Type B pancreatic cell (in vitro differentiated cells): ENCODE measurements at regions not wholly inside any gene's neighbourhood (a gene's known extent, or its start where the extent isn't known, plus 50 kb on each side); places are given as distances from the start of the nearest gene placed in this dataset.

ENCODE experiments used
- DNase-seq: peaks from one replicate; pipeline ENCODE4 v3.0.0; 2021; ENCODE audit warnings: mixed read lengths; ENCODE audit not compliant: unreplicated experiment; ENCODE audit errors: extremely low spot score
- H3K27ac Mint-ChIP-seq: 2 replicates; pipeline ENCODE4 v1.8.0; 2021; ENCODE audit warnings: mild to moderate bottlenecking, mixed read lengths
- H3K27me3 Mint-ChIP-seq: 2 replicates; pipeline ENCODE4 v1.8.0; 2021; ENCODE audit warnings: mixed read lengths
- H3K36me3 Mint-ChIP-seq: 2 replicates; pipeline ENCODE4 v1.8.0; 2021; ENCODE audit warnings: mixed read lengths
- H3K4me1 Mint-ChIP-seq: one replicate; pipeline ENCODE4 v1.8.0; 2021; ENCODE audit warnings: mixed read lengths; ENCODE audit not compliant: unreplicated experiment
- H3K4me3 Mint-ChIP-seq: 2 replicates; pipeline ENCODE4 v1.8.0; 2021; ENCODE audit warnings: mild to moderate bottlenecking, mixed read lengths
- H3K9me3 Mint-ChIP-seq: 2 replicates; pipeline ENCODE4 v1.8.0; 2021; ENCODE audit warnings: mixed read lengths
- TF ChIP-seq, protein P1 (sequence below): fragments of 200-600 bp; sonication (generic); conservative IDR thresholded peaks from 2 replicates; pipeline ENCODE4 v1.5.0; 2021; ENCODE audit warnings: antibody characterized with exemption, mild to moderate bottlenecking

DNA sequence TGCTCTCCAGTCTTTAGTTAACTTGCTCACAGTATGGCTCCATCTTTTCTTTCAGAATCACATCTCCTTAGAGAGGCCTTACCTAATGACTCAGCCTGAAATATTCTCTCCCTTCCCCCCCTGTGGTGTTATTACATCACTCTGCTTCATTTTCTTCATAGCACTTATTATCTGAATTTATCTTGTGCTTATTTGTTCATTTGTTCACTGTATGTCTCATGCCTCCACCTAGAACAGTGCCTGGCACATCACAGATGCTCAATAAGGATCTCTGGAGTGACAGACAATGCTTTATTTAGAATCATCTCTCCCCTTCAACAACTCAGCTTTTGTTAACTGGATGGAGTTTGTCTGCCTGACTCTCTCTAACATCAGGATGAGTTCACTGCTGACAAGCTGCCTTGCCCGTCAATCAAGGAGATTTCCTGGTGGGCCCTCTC lies 96.6 kb upstream of the MAN1A1 start:
- Mint-ChIP-seq H3K27ac (peak overlapping the region; percentile 26), H3K9me3 (no peaks in the 10 kb centered on the region), H3K36me3 (no peaks in the 10 kb centered on the region), H3K4me1 (peaks cover 13% of the 10 kb centered on the region), H3K4me3 (no peak overlapping the region), H3K27me3 (no peaks in the 10 kb centered on the region)
- no peak for DNase-seq
- TF ChIP-seq, protein P1, sequence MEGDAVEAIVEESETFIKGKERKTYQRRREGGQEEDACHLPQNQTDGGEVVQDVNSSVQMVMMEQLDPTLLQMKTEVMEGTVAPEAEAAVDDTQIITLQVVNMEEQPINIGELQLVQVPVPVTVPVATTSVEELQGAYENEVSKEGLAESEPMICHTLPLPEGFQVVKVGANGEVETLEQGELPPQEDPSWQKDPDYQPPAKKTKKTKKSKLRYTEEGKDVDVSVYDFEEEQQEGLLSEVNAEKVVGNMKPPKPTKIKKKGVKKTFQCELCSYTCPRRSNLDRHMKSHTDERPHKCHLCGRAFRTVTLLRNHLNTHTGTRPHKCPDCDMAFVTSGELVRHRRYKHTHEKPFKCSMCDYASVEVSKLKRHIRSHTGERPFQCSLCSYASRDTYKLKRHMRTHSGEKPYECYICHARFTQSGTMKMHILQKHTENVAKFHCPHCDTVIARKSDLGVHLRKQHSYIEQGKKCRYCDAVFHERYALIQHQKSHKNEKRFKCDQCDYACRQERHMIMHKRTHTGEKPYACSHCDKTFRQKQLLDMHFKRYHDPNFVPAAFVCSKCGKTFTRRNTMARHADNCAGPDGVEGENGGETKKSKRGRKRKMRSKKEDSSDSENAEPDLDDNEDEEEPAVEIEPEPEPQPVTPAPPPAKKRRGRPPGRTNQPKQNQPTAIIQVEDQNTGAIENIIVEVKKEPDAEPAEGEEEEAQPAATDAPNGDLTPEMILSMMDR, result no peak

DNA sequence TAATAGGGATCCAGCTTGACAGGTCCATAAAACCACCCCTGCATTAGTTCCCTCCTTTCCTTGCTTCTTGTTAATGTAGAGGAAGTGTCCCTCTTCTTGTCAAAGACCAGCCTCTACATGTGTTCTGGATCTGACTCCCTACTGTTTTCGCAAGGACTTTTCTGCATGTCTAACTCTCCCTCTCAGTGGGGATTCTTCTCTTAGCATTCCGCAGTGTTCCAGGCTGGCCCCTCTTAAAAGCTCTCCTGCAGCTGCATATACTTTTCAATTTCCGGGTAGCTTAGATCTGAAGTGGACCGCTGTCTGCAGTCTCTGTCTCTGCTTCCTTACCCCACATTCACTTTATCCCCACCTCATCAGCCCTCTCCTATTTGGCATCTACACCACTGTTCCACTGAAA lies 96.1 kb upstream of the MAN1A1 start:
- no peak overlapping the region for H3K4me3 Mint-ChIP-seq
- H3K27ac Mint-ChIP-seq, result peak overlapping the region; percentile 26
- H3K27me3 Mint-ChIP-seq, result no peaks in the 10 kb centered on the region
- TF ChIP-seq, protein P1, result no peak
- H3K4me1 Mint-ChIP-seq, result peaks cover 13% of the 10 kb centered on the region
- H3K9me3 Mint-ChIP-seq, result no peaks in the 10 kb centered on the region
- H3K36me3 Mint-ChIP-seq, result no peaks in the 10 kb centered on the region
- DNase-seq, result no peak

DNA sequence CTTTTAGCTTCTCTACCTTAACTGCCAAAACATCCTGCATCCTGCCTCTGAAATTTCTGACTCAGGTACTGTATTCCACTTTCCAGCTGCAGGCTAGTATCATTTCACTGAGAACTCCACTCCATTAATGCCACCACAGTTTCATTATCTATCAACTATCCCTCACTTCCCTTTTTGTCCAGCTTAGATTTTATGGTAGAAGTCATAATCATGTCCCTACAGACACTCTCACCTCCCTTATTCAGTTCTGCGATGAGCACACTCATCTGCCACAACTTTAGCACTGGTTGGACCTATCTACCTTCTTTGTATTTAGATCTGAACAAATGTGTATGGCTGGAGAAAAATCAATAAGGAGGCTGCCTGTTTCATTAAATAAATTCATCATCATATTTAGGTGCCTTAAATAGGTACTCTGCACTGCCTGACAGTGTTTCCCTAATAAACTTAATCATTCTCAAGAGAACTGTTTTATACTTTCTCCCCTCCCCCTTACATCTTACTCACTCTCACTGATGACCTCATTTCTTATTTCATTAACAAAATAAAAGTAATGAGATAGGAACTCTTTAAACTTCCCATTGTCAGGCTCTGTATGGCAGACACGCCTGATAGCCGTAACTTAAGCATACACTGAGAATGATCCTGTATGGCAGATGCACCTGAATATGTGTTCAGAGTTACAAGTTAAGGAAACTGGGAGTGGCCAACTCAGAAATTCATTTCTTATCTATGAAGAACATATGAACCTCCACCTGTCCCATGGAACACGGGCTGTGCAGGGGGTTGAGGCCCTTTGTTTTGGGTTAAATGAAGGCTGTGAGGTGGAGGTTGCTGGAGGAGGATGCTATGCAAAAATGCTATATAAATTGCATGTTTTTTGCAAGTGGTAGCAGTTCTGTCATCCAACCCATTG lies 95.3 kb upstream of the MAN1A1 start:
- no peak for DNase-seq
- H3K4me3 Mint-ChIP-seq, result no peak overlapping the region
- no peaks in the 10 kb centered on the region for H3K36me3 Mint-ChIP-seq
- peaks cover 13% of the 10 kb centered on the region for H3K4me1 Mint-ChIP-seq
- no peak overlapping the region for H3K27ac Mint-ChIP-seq
- H3K9me3 Mint-ChIP-seq, result no peaks in the 10 kb centered on the region
- H3K27me3 Mint-ChIP-seq, result no peaks in the 10 kb centered on the region
- TF ChIP-seq, protein P1, result no peak

DNA sequence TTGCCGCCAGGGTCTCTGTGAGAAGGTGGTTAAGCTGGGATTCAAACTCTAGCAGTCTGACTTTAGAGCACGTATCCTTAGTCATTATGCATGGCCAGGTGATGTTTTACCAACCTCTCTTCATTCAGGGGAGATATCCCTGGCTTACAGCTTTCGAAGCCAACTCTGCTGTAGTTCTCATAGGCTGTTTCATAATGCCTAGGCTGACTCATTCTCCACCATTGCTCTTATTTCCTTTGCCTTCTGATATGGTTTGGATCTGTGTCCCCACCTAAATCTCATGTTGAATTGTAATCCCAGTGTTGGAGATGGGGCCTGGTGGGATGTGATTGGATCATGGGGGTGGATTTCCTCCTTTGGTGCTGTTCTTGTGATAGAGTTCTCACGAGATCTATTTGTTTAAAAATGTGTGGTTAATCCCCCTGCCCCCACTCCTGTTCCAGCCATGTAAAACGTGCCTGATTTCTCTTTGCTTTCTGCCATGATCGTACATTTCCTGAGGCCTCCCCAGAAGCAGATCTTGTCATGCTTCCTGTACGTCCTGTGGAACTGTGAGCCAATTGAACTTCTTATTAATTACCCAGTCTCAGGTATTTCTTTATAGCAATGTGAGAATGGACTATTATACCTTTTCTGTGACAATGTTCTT lies 94.6 kb upstream of the MAN1A1 start:
- no peak overlapping the region for H3K27ac Mint-ChIP-seq
- no peaks in the 10 kb centered on the region for H3K36me3 Mint-ChIP-seq
- H3K4me3 Mint-ChIP-seq, result no peak overlapping the region
- TF ChIP-seq, protein P1, result no peak
- no peaks in the 10 kb centered on the region for H3K27me3 Mint-ChIP-seq
- DNase-seq, result no peak
- peaks cover 13% of the 10 kb centered on the region for H3K4me1 Mint-ChIP-seq
- H3K9me3 Mint-ChIP-seq, result no peaks in the 10 kb centered on the region

DNA sequence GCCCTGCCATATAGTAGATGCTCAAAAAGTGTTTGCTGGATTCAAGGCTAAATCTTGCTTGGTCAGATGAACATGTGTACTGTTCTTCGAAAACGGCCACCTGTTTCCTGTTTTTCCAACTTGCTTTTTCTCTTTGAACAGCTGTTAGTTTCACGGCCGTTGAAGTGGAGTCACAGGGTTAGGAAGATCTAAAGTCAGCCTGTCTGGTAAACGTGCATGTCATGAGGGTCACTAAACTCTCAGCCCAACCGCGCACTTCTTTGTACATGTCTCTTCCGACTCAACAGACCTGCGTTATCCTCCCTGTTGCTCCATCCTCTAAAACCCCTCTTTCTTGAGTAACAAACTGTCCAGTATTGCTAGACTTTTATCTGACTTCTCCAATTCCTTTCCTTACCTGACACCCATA lies 93.2 kb upstream of the MAN1A1 start:
- Mint-ChIP-seq H3K36me3 (no peaks in the 10 kb centered on the region), H3K4me1 (peaks cover 13% of the 10 kb centered on the region), H3K27ac (no peak overlapping the region), H3K4me3 (no peak overlapping the region), H3K9me3 (no peaks in the 10 kb centered on the region), H3K27me3 (no peaks in the 10 kb centered on the region)
- TF ChIP-seq, protein P1, result no peak
- DNase-seq, result no peak
